ENCODE measurements at regions not wholly inside any gene's neighbourhood (a gene's known extent, or its start where the extent isn't known, plus 50 kb on each side); places are given as distances from the start of the nearest gene placed in this dataset.
A peak's percentile ranks its signal among the peaks of the same experiment; 100 is the strongest.
"Not testable (repeated sequence)": the region's sequence is repeated elsewhere in the genome, so short reads cannot be mapped to it uniquely, and the experiment has no call there.

- not testable (repeated sequence) for H3K4me3 ChIP-seq (replicated peaks; ENCODE audit: low read depth, low read length); DNase-seq (ENCODE audit: extremely low read depth, low read depth)
Observed at GRCh38 chr9:62827957-62828907, 1638.4 kb downstream of the SPATA31A7 start.

- H3K4me3 ChIP-seq (replicated peaks; ENCODE audit: low read depth, low read length); DNase-seq (ENCODE audit: extremely low read depth, low read depth): not testable (repeated sequence)
Observed at GRCh38 chr9:62830829-62831459, 1641.1 kb downstream of the SPATA31A7 start.

DNA sequence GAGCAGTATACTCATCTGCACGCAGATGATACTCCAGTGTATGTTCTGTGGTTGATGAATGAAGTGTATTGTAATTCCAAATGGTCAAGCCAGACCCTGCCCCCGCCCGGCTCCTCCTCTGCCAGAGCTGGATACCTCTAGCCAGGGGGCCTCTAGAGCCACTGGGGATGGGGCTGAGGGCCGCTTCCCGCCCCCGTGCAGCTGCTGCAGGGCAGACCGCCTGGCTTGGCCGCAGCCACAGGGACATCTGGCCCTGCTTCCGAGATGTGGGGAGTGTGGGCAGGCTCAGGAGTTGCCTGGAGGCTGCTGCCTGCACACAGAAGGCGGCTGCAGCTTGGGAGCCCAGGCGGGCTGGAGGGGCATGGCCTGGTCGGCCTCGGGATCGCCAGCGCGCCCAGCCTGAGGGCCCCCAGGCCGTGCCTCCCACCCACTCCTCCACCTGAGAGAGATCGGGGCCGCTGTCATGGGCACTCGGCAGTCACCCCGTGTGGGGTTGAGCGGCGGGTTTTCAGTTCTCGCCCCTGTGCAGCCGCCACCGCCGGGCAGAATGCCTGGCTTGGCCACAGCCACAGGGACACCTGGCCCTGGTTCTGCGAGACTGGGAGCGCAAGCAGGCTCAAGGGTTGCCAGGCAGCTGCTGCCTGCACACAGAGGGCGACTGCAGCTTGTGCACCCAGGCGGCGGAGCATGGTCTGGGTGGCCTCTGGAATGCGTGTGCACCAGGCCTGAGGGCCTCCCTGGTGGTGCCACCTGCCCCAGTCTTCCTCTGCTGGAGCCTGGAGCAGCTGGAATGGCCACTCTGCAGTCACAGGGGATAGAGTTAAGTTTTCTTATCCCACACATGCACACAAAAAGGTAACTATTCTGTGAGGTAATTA, 1643.7 kb downstream of the SPATA31A7 start:
- not testable (repeated sequence) for H3K4me3 ChIP-seq (replicated peaks; ENCODE audit: low read depth, low read length); DNase-seq (ENCODE audit: extremely low read depth, low read depth)

DNA sequence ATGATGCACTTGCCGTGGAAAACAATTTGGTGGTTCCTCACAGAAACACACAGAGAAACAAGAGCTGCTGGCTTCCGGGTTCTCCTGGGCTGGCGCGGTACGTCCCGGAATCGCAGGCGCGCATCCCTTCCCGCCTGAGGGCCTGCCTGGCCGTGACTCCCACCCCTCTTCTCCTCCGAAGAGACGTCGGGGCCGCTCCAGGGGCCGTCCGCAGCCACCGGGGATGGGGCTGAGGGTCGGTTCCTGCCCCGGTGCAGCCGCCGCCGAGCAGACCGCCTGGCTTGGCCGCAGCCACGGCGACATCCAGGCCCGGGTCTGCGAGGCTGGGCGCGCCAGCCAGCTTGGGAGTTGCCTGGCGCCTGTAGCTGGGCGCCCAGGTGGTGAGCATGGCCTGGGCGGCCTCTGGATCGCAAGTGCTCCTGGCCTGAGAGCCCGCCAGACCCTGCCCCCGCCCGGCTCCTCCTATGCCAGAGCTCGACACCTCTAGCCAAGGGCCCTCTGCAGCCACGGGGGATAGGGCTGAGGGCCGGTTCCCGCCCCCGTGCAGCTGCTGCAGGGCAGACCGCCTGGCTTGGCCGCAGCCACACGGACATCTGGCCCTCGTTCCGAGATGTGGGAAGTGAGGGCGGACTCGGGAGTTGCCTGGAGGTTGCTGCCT, 1647.5 kb downstream of the SPATA31A7 start:
- peak overlapping the region; percentile 42 for H3K4me3 ChIP-seq (replicated peaks; ENCODE audit: low read depth, low read length)

DNA sequence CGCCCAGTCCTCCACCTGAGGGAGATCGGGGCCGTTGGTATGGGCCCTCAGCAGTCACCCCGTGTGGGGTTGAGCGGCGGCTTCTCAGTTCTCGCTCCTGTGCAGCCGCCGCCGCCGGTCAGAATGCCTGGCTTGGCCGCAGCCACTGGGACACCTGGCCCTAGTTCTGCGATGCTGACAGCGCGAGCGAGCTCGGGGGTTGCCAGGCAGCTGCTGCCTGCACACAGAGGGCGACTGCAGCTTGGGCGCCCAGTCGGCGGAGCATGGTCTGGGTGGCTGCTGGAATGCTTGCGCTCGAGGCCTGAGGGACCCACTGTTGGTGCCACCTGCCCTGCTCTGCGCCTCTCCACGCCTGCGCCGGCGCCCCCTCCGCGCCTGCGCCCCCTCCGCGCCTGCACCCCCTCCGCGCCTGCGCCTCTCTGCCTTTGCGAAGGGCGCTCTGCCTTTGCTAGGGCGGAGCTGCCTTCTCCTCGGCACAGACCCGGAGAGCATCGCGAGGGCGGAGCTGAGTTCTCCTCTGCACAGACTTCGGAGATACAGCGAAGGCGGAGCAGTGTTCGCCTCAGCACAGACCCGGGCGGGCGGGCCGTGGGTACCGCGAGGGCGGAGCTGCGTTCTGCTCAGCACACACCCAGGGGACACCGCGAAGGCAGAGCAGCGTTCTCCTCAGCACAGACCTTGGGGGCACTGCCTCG, 1648.3 kb downstream of the SPATA31A7 start:
- peak overlapping the region; percentile 42 for H3K4me3 ChIP-seq (replicated peaks; ENCODE audit: low read depth, low read length)
- DNase-seq (ENCODE audit: extremely low read depth, low read depth): peak; percentile 57

More for the DNA sequence above, 1647.5 kb downstream of the SPATA31A7 start:
- DNase-seq (ENCODE audit: extremely low read depth, low read depth): not testable (repeated sequence)

DNA sequence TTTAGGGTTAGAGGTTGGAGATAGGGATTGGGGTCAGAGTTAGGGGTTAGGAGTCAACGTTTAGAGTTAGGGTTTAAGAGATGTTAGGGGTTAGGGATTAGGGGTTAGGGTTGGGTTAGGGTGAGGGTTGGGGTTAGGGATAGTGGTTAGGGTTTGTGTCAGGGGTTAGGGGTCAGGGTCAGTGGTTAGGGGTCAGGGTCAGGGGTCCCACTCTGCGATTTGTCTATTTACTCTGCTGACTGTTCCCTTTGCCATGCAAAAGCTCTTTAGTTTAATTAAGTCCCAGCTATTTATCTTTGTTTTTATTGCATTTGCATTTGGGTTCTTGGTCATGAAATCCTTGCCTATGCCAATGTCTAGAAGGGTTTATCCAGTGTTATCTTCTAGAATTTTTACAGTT, 1649.3 kb downstream of the SPATA31A7 start:
- H3K4me3 ChIP-seq (replicated peaks; ENCODE audit: low read depth, low read length); DNase-seq (ENCODE audit: extremely low read depth, low read depth): not testable (repeated sequence)

- not testable (repeated sequence) for DNase-seq (ENCODE audit: extremely low read depth, low read depth); H3K4me3 ChIP-seq (replicated peaks; ENCODE audit: low read depth, low read length)
Observed at GRCh38 chr9:62843145-62843544, 1653.3 kb downstream of the SPATA31A7 start.

DNA sequence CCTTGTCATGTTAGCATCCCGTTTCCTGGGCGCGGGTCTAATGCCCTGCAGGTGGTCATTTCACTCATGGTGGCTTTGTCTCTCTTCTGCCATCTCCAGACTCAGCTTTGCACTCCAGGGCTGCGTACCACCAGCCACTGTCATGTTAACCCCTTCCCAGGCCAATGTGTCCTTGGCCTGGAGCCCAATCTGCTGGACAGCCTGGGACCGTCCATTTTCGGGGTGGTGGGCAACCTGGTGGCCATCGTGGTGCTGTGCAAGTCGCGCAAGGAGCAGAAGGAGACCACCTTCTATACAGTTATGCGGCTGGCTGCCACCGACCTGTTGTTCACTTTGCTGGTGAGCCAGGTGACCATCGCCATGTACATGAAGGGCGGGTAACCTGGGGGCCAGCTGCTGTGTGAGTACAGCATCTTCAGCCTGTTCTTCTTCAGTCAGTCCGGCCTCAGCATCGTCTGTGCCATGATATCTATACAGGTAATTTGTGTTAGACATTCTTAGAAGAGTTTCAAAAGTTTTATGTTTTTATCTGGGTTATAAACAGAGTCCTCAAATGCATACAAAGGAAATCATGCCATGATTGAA, 1654.0 kb downstream of the SPATA31A7 start:
- H3K4me3 ChIP-seq (replicated peaks; ENCODE audit: low read depth, low read length); DNase-seq (ENCODE audit: extremely low read depth, low read depth): not testable (repeated sequence)

DNA sequence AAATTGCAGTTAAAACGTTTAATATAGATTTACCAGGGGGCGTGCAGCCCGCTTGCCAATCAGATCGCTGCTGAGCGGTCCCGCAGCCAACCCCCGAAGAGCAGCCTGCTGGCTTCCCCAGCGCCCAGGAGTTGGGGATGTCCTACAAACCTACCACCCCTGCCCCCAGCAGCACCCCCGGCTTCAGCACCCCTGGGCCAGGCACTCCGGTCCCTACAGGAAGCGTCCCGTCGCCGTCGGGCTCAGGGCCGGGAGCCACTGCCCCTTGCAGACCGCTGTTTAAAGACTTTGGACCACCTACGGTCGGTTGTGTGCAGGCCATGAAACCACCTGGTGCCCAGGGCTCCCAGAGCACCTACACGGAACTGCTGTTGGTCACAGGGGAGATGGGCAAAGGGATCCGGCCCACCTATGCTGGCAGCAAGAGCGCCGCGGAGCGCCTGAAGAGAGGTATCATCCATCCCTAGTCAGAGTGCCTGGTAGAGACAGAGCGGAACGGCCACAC, 1654.9 kb downstream of the SPATA31A7 start:
- not testable (repeated sequence) for H3K4me3 ChIP-seq (replicated peaks; ENCODE audit: low read depth, low read length); DNase-seq (ENCODE audit: extremely low read depth, low read depth)

DNA sequence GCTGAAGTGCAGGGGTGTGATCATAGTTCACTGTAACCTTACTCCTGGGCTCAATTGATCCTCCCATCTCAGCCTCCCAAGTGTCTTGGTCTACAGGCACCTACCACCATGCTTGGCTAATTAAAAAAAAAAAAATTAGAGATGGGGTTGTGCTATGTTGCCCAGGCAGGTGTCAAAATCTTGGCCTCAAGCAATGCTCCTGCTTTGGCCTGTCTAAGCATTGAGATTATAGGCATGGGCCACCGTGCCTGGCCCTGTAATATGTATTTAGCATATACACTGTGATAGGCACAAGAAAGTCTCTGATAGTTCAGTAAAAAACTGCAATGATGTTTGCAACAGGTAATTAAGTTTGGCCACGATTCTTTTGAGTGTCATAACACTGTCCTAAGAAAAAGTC, 1658.4 kb downstream of the SPATA31A7 start:
- DNase-seq (ENCODE audit: extremely low read depth, low read depth); H3K4me3 ChIP-seq (replicated peaks; ENCODE audit: low read depth, low read length): not testable (repeated sequence)

- H3K4me3 ChIP-seq (replicated peaks; ENCODE audit: low read depth, low read length); DNase-seq (ENCODE audit: extremely low read depth, low read depth): not testable (repeated sequence)
Observed at GRCh38 chr9:62849991-62850390, 1660.2 kb downstream of the SPATA31A7 start.

DNA sequence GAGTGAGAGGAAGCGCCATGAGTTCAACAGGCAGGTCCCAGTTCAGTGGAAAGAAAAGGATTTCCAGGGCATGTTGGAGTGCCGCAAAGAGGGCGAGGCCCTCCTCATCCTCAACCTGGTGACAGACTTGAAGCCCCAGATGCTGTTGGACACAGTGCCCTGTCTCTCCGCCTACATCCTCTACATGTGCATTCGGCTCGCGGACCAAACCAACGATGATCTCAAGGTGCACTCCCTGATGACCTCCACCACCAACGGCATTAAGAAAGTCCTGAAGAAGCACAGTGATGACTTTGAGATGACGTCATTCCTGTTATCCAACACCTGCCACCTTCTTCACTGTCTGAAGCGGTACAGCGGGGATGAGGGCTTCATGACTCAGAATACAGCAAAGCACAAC, 1667.4 kb downstream of the SPATA31A7 start:
- not testable (repeated sequence) for DNase-seq (ENCODE audit: extremely low read depth, low read depth); H3K4me3 ChIP-seq (replicated peaks; ENCODE audit: low read depth, low read length)

- not testable (repeated sequence) for DNase-seq (ENCODE audit: extremely low read depth, low read depth)
Observed at GRCh38 chr9:62858240-62858639, 1668.4 kb downstream of the SPATA31A7 start.

DNA sequence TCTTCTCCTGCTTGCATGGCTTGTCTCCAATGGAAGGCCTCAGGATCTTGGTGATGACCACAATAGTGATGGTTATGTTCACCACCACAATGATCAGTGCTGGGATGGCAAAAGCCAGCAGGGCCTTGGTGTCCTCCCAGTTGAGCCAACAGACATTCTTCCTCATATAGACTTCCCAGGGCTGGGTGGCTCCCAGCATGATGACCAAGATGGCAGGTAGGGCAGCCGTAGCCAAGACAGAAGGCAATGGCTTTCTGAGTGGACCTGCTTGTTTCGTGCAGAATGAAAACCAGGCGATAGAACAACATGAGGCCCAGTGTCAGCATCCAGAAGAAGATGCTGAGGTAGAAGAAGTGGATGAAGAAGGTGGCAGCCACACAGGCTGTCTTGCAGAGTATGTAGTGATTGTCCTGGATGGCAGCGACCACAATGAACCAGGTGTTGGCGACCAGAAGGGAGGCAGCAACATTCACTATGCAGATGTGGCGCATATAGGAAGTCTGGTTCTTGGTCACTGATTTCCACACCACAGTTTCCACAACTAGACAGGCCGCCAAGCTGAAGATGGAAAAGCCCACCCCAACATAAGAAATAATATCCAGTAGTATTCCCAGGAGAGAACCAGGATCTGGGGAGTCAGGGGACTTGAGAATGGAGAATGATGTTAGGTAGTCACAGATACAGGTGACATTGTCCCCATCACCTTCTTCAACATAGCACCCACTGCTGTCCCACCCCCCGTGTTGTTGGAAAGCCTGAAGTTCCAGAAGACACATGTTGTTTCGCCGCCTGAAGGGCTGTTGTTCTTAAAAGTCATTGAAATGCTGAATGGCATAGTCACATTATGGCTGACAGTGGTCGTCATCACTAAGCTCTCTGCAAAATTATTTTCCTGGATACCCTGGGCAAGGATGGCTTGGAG, 1671.4 kb downstream of the SPATA31A7 start:
- not testable (repeated sequence) for DNase-seq (ENCODE audit: extremely low read depth, low read depth); H3K4me3 ChIP-seq (replicated peaks; ENCODE audit: low read depth, low read length)

More at GRCh38 chr9:62858240-62858639, 1668.4 kb downstream of the SPATA31A7 start:
- not testable (repeated sequence) for H3K4me3 ChIP-seq (replicated peaks; ENCODE audit: low read depth, low read length)

DNA sequence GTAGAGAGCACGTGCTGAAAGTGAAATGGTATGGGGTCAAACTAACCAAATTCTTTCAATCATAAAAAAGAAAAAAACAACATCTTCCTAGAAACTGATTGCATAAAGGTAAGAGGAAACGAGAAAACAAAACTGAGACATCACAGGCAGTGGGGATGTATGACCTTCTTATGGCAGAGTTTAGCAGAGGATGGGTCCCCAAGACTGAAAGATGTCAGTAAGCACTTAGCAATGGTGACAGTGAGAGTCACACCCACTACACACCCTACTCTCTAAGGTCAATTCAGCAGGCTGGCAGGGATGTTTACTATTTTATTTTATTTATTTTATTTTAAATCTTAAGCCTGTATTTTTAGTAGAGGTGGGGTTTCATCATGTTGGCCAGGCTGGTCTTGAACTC, 1672.3 kb downstream of the SPATA31A7 start:
- not testable (repeated sequence) for DNase-seq (ENCODE audit: extremely low read depth, low read depth); H3K4me3 ChIP-seq (replicated peaks; ENCODE audit: low read depth, low read length)

- not testable (repeated sequence) for H3K4me3 ChIP-seq (replicated peaks; ENCODE audit: low read depth, low read length); DNase-seq (ENCODE audit: extremely low read depth, low read depth)
Observed at GRCh38 chr9:62863319-62863718, 1673.5 kb downstream of the SPATA31A7 start.
